ENCODE measurements at regions not wholly inside any gene's neighbourhood (a gene's known extent, or its start where the extent isn't known, plus 50 kb on each side); places are given as distances from the start of the nearest gene placed in this dataset.

- TF ChIP-seq POLR2A (IDR thresholded peaks at IDR 0.05), result no peak
- TF ChIP-seq, protein P1, sequence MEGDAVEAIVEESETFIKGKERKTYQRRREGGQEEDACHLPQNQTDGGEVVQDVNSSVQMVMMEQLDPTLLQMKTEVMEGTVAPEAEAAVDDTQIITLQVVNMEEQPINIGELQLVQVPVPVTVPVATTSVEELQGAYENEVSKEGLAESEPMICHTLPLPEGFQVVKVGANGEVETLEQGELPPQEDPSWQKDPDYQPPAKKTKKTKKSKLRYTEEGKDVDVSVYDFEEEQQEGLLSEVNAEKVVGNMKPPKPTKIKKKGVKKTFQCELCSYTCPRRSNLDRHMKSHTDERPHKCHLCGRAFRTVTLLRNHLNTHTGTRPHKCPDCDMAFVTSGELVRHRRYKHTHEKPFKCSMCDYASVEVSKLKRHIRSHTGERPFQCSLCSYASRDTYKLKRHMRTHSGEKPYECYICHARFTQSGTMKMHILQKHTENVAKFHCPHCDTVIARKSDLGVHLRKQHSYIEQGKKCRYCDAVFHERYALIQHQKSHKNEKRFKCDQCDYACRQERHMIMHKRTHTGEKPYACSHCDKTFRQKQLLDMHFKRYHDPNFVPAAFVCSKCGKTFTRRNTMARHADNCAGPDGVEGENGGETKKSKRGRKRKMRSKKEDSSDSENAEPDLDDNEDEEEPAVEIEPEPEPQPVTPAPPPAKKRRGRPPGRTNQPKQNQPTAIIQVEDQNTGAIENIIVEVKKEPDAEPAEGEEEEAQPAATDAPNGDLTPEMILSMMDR (IDR thresholded peaks at IDR 0.05 in 4 of 5, conservative IDR thresholded peaks at IDR 0.05 in 1 of 5), result peak; percentile 36 to 75 (median 64)
These were observed 279.1 kb downstream of the TTC6 start for GRCh38 chr14:37874429-37875109.
